Kidney epithelial cell (primary cell): ENCODE measurements at regions not wholly inside any gene's neighbourhood (a gene's known extent, or its start where the extent isn't known, plus 50 kb on each side); places are given as distances from the start of the nearest gene placed in this dataset.

Experiments
- DNase-seq: peaks from one replicate; pipeline ENCODE4 v3.0.0-alpha.2; 2010; ENCODE audit warnings: low read depth
- H3K27me3 ChIP-seq: 2 replicates; pipeline ENCODE4 v1.6.0; 2011; ENCODE audit warnings: low read length; ENCODE audit not compliant: control insufficient read depth, insufficient read depth
- H3K36me3 ChIP-seq: 2 replicates; pipeline ENCODE4 v1.5.1; 2011; ENCODE audit warnings: low read length; ENCODE audit not compliant: control insufficient read depth, insufficient read depth
- H3K4me3 ChIP-seq: 2 replicates; pipeline ENCODE4 v1.5.1; 2011; ENCODE audit warnings: low read depth, mild to moderate bottlenecking, control low read depth, low read length
- TF ChIP-seq, protein P1 (sequence below): IDR thresholded peaks from 2 replicates; pipeline ENCODE4 v1.5.1; 2011; ENCODE audit warnings: mild to moderate bottlenecking, moderate library complexity, low read length, control low read depth, inconsistent platforms; ENCODE audit not compliant: insufficient read depth, poor library complexity, severe bottlenecking

DNA sequence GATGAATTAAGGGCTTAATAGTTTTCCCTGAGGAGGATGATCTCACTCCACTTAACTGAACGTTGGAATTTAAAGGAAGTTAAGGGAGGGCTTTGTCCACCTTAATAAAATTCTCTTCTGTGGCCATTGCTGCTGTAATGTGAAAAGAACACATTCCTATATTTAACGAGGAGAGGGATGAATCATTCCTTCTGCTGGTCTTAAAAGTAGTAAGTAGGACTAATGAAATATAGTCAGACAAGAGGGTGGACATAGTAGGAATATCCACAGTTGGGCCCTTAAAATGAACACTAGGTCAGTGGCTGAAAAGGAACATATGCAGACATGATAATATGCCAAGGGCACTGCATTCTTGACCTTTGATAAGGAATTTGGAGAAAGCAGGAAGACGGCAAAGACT, 405.6 kb downstream of the PMP22 start:
- H3K4me3 ChIP-seq: no peak overlapping the region
- TF ChIP-seq, protein P1, sequence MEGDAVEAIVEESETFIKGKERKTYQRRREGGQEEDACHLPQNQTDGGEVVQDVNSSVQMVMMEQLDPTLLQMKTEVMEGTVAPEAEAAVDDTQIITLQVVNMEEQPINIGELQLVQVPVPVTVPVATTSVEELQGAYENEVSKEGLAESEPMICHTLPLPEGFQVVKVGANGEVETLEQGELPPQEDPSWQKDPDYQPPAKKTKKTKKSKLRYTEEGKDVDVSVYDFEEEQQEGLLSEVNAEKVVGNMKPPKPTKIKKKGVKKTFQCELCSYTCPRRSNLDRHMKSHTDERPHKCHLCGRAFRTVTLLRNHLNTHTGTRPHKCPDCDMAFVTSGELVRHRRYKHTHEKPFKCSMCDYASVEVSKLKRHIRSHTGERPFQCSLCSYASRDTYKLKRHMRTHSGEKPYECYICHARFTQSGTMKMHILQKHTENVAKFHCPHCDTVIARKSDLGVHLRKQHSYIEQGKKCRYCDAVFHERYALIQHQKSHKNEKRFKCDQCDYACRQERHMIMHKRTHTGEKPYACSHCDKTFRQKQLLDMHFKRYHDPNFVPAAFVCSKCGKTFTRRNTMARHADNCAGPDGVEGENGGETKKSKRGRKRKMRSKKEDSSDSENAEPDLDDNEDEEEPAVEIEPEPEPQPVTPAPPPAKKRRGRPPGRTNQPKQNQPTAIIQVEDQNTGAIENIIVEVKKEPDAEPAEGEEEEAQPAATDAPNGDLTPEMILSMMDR: no peak
- H3K27me3 ChIP-seq: no peaks in the 10 kb centered on the region
- DNase-seq: no peak
- H3K36me3 ChIP-seq: no peaks in the 10 kb centered on the region

GRCh38 chr17:14856176-14856575, 408.9 kb downstream of the PMP22 start:
- Histone ChIP-seq H3K36me3 (no peaks in the 10 kb centered on the region), H3K4me3 (no peak overlapping the region), H3K27me3 (no peaks in the 10 kb centered on the region)
- TF ChIP-seq, protein P1: no peak
- DNase-seq: no peak

- no peaks in the 10 kb centered on the region for H3K27me3 ChIP-seq
- TF ChIP-seq, protein P1: no peak
- no peak overlapping the region for H3K4me3 ChIP-seq
- DNase-seq: no peak
- H3K36me3 ChIP-seq: no peaks in the 10 kb centered on the region
These were observed 410.4 kb downstream of the PMP22 start for GRCh38 chr17:14854691-14855090.

- TF ChIP-seq, protein P1: no peak
- Histone ChIP-seq H3K27me3 (no peaks in the 10 kb centered on the region), H3K36me3 (no peaks in the 10 kb centered on the region), H3K4me3 (no peak overlapping the region)
- no peak for DNase-seq
These were observed 419.4 kb downstream of the PMP22 start for GRCh38 chr17:14845591-14846281.

- no peak for DNase-seq
- no peaks in the 10 kb centered on the region for H3K27me3 ChIP-seq
- H3K36me3 ChIP-seq: no peaks in the 10 kb centered on the region
These were observed 421.9 kb downstream of the PMP22 start for GRCh38 chr17:14843086-14843795.

More at GRCh38 chr17:14843086-14843795, 421.9 kb downstream of the PMP22 start:
- TF ChIP-seq, protein P1: no peak
- no peak overlapping the region for H3K4me3 ChIP-seq
